IMR-90 (cell line): ENCODE measurements at regions not wholly inside any gene's neighbourhood (a gene's known extent, or its start where the extent isn't known, plus 50 kb on each side); places are given as distances from the start of the nearest gene placed in this dataset.

ENCODE experiments used
- ATAC-seq: fragments of 200-7000 bp; cut with Tn5 transposase; 2 replicates; pipeline ENCODE4 v1.9.1; 2020; ENCODE audit warnings: low read depth, mild to moderate bottlenecking, moderate library complexity
- BruUV-seq: library from RNA; stranded (reverse); fragments of 400-500 nt; replicated peaks from 2 replicates; lab custom pipeline; 2021; lab: Mats Ljungman, UMichigan
- CTCF ChIA-PET: fragments of 300-600 bp; formaldehyde crosslinking; extraction: SDS; loops from one replicate; lab custom pipeline; 2021; ENCODE audit warnings: antibody characterized with exemption; lab: Yijun Ruan, JAX
- POLR2A ChIA-PET: fragments of 300-600 bp; sonication (Branson Sonifier 250); formaldehyde crosslinking; loops from one replicate; lab custom pipeline; 2022; ENCODE audit warnings: antibody characterized with exemption; ENCODE audit not compliant: unreplicated experiment; lab: Charles Lee
- DNase-seq: peaks from one replicate; pipeline ENCODE4 v3.0.0; 2013
- H2AFZ ChIP-seq: replicated peaks from 2 replicates; pipeline ENCODE3; 2013; ENCODE audit warnings: low read length, mild to moderate bottlenecking; ENCODE audit not compliant: poor library complexity
- H2AK5ac ChIP-seq: 2 replicates; pipeline ENCODE4 v1.6.1; 2013; ENCODE audit warnings: low read depth, low read length, inconsistent platforms
- H2AK9ac ChIP-seq: replicated peaks from 2 replicates; pipeline ENCODE3; 2013; ENCODE audit warnings: mild to moderate bottlenecking, low read depth, low read length, moderate library complexity; ENCODE audit not compliant: poor library complexity
- H2BK120ac ChIP-seq: 2 replicates; pipeline ENCODE4 v1.6.1; 2013; ENCODE audit warnings: low read depth, low read length, inconsistent platforms
- H2BK15ac ChIP-seq: 3 replicates; pipeline ENCODE4 v1.6.1; 2013; ENCODE audit warnings: low read depth, low read length, inconsistent platforms
- H2BK20ac ChIP-seq: 2 replicates; pipeline ENCODE4 v1.6.1; 2013; ENCODE audit warnings: low read depth, mild to moderate bottlenecking, inconsistent platforms, low read length, moderate library complexity
- H2BK5ac ChIP-seq: 2 replicates; pipeline ENCODE4 v1.6.1; 2013; ENCODE audit warnings: mild to moderate bottlenecking, low read depth, low read length, inconsistent platforms; ENCODE audit not compliant: poor library complexity, severe bottlenecking
- H3K14ac ChIP-seq: replicated peaks from 2 replicates; pipeline ENCODE4 v1.6.1; 2013; ENCODE audit warnings: low read depth, low read length, inconsistent platforms
- H3K18ac ChIP-seq: 2 replicates; pipeline ENCODE4 v1.6.1; 2013; ENCODE audit warnings: low read depth, low read length, control low read depth
- H3K23ac ChIP-seq: 2 replicates; pipeline ENCODE4 v1.6.1; 2013; ENCODE audit warnings: low read depth, low read length, inconsistent platforms
- H3K27ac ChIP-seq: 2 replicates; pipeline ENCODE4 v1.5.1; 2013; ENCODE audit warnings: mild to moderate bottlenecking, control low read depth, low read length; ENCODE audit not compliant: insufficient read depth
- H3K27me3 ChIP-seq: 2 replicates; pipeline ENCODE4 v1.6.1; 2013; ENCODE audit warnings: low read length; ENCODE audit not compliant: control insufficient read depth, insufficient read depth
- H3K36me3 ChIP-seq: 2 replicates; pipeline ENCODE4 v1.6.1; 2013; ENCODE audit warnings: low read length, mixed read lengths; ENCODE audit not compliant: control insufficient read depth, insufficient read depth
- H3K4ac ChIP-seq: 2 replicates; pipeline ENCODE4 v1.6.1; 2013; ENCODE audit warnings: low read depth, low read length, inconsistent platforms
- H3K4me1 ChIP-seq: 2 replicates; pipeline ENCODE4 v1.6.1; 2013; ENCODE audit warnings: low read length, mixed read lengths; ENCODE audit not compliant: control insufficient read depth, insufficient read depth
- H3K4me2 ChIP-seq: 2 replicates; pipeline ENCODE4 v1.6.1; 2013; ENCODE audit warnings: low read depth, mild to moderate bottlenecking, control low read depth, low read length, moderate library complexity
- H3K4me3 ChIP-seq: 2 replicates; pipeline ENCODE4 v1.5.1; 2013; ENCODE audit warnings: low read depth, mild to moderate bottlenecking, control low read depth, low read length, moderate library complexity; ENCODE audit not compliant: insufficient read depth
- H3K56ac ChIP-seq: 2 replicates; pipeline ENCODE4 v1.6.1; 2013; ENCODE audit warnings: low read length, inconsistent platforms; ENCODE audit not compliant: insufficient read depth; ENCODE audit errors: extremely low read depth
- H3K79me1 ChIP-seq, 2 experiments: 2 replicates each; pipeline ENCODE4 v1.6.1; 2013; ENCODE audit warnings: low read length in 2 of 2, inconsistent platforms in 1 of 2, low read depth in 1 of 2
- H3K9ac ChIP-seq: 2 replicates; pipeline ENCODE4 v1.6.1; 2013; ENCODE audit warnings: low read depth, low read length, control low read depth
- H3K9me1 ChIP-seq: 2 replicates; pipeline ENCODE4 v1.6.1; 2013; ENCODE audit warnings: low read length, inconsistent platforms; ENCODE audit not compliant: insufficient read depth
- H3K9me3 ChIP-seq: 2 replicates; pipeline ENCODE4 v1.6.1; 2013; ENCODE audit warnings: low read length; ENCODE audit not compliant: control insufficient read depth, insufficient read depth
- H4K20me1 ChIP-seq: 2 replicates; pipeline ENCODE4 v1.6.1; 2013; ENCODE audit warnings: low read length, inconsistent platforms; ENCODE audit not compliant: insufficient read depth
- H4K5ac ChIP-seq: 2 replicates; pipeline ENCODE4 v1.6.1; 2013; ENCODE audit warnings: mild to moderate bottlenecking, low read depth, low read length, control low read depth
- H4K8ac ChIP-seq, 2 experiments: 2 replicates each; pipeline ENCODE4 v1.6.1; 2013; ENCODE audit warnings: low read depth in 2 of 2, low read length in 2 of 2, control low read depth in 1 of 2, inconsistent platforms in 1 of 2
- H4K91ac ChIP-seq: 2 replicates; pipeline ENCODE4 v1.6.1; 2013; ENCODE audit warnings: low read depth, low read length, inconsistent platforms; ENCODE audit not compliant: insufficient read depth
- CEBPB ChIP-seq: IDR thresholded peaks from 2 replicates; pipeline ENCODE4 v1.6.1; 2012; ENCODE audit warnings: low read depth, low read length, improper control_type of control experiment
- CHD1 ChIP-seq: IDR thresholded peaks from 2 replicates; pipeline ENCODE4 v1.6.1; 2012; ENCODE audit warnings: low read depth, low read length, improper control_type of control experiment
- FOS ChIP-seq: fragments of 150-350 bp; IDR thresholded peaks from 2 replicates; pipeline ENCODE4 v1.6.1; 2016; ENCODE audit warnings: low read depth, low read length
- MXI1 ChIP-seq: IDR thresholded peaks from 2 replicates; pipeline ENCODE4 v1.6.1; 2012; ENCODE audit warnings: low read depth, mild to moderate bottlenecking, low read length, moderate library complexity, borderline replicate concordance
- RCOR1 ChIP-seq: IDR thresholded peaks from 2 replicates; pipeline ENCODE4 v1.6.1; 2012; ENCODE audit warnings: mild to moderate bottlenecking, low read length, improper control_type of control experiment; ENCODE audit not compliant: insufficient replicate concordance
- WGBS, 2 experiments: methylation state at CpG; one replicate each; pipeline versions ENCODE4 v1.1.5 to v1.1.7; 2013; ENCODE audit warnings: missing lambda C conversion rate in 2 of 2; ENCODE audit not compliant: insufficient read length in 1 of 2; ENCODE audit errors: extremely low coverage in 2 of 2; 5-methylcytosine and 5-hydroxymethylcytosine counted together
- dilution Hi-C: fragments of 300-500 bp; cut with HindIII; formaldehyde crosslinking; loops from one replicate; pipeline ENCODE4 v1.14.3; 2018; ENCODE audit warnings: low sequenced_read_pairs; ENCODE audit not compliant: unreplicated experiment
- in situ Hi-C: fragments of 300-500 bp; cut with MboI; formaldehyde crosslinking; loops from 3 replicates; pipeline ENCODE4 v1.14.3; 2019; ENCODE audit warnings: low sequenced_read_pairs, inconsistent platforms, mixed read lengths
- intact Hi-C: fragments of 100-400 bp; cut with micrococcal nuclease; formaldehyde crosslinking; loops from 2 replicates; pipeline ENCODE4 v1.10.0; 2022
- TF ChIP-seq, protein P1 (sequence below): fragments of 150-350 bp; IDR thresholded peaks from 2 replicates; pipeline ENCODE4 v1.6.1; 2016; ENCODE audit warnings: low read depth, mild to moderate bottlenecking, low read length, moderate library complexity, borderline replicate concordance

DNA sequence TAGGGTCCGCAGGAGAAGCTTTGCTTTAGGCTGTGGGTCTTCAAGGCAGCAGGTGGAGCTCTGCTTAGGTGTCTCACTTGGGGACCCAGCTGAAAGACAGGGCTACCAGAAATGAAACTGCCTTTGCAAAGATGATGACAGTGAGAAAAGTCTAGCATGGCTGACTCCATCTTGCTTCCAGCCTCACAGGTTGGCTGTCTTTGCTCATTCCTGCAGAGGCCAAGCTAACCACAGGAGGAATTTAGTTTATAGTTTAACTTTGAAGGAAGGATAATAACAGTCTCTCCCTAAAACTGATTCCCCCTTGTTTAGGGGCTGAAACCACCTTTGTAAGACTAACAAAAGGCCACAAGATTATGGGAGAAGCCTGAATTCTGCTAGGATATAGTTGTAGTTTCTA lies 252.4 kb downstream of the UQCRFS1 start (continued):
- TF ChIP-seq CHD1 = no peak
- TF ChIP-seq FOS = no peak
- no peak for TF ChIP-seq MXI1

DNA sequence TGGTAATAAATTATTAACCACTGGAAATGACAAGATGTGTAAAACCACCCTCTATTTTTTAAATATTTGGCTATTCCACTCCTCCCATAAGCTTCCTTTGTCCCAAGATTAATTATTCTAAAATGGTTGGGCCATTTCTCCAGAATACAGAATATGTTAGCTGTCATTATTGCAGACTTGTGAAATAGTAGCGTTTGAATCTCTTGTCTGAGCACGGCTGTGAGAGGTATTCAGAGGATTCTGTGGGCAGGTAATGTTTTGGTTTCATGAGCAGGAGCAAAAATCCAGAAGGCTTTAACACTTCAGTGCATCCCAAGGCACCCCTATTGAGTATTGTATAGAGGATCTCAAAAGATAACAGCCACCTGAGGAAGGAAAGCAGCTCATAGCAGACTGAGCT lies 256.0 kb downstream of the UQCRFS1 start:
- no peak overlapping the region for H3K4ac ChIP-seq
- ChIA-PET POLR2A (no interaction called here), CTCF (no interaction called here)
- no peak overlapping the region for H2BK120ac ChIP-seq
- H3K18ac ChIP-seq = no peak overlapping the region
- no peaks in the 10 kb centered on the region for H3K79me1 ChIP-seq
- no peak for DNase-seq
- H3K56ac ChIP-seq = no peak overlapping the region
- BruUV-seq = no TSS peak
- no peak overlapping the region for H2AFZ ChIP-seq
- no peak overlapping the region for H4K91ac ChIP-seq
- H2AK5ac ChIP-seq = no peak overlapping the region
- 0 out of 2 replicates have a peak, but pooled peaks cover 3% of the 10 kb centered on the region for H3K9me1 ChIP-seq
- dilution Hi-C loops = no loop called here
- H3K4me3 ChIP-seq = no peak overlapping the region
- H3K9ac ChIP-seq = no peak overlapping the region
- WGBS, 2 experiments = no CpG with 5 or more reads among the region's 2 CpGs
- H3K27me3 ChIP-seq = no peaks in the 10 kb centered on the region
- no peak overlapping the region for H2BK15ac ChIP-seq
- intact Hi-C loops = no loop called here
- no peak overlapping the region for H2AK9ac ChIP-seq
- no peak overlapping the region for H3K23ac ChIP-seq
- H4K20me1 ChIP-seq = no peaks in the 10 kb centered on the region
- H4K5ac ChIP-seq = no peak overlapping the region
- H3K9me3 ChIP-seq = no peaks in the 10 kb centered on the region
- no peak overlapping the region for H2BK5ac ChIP-seq
- no peak overlapping the region for H3K14ac ChIP-seq
- no peak for ATAC-seq
- no peak overlapping the region for H3K27ac ChIP-seq
- no peak overlapping the region for H2BK20ac ChIP-seq
- peaks cover 11% of the 10 kb centered on the region for H3K4me1 ChIP-seq
- no peak overlapping the region for H3K4me2 ChIP-seq
- no peaks in the 10 kb centered on the region for H3K36me3 ChIP-seq
- TF ChIP-seq, protein P1, sequence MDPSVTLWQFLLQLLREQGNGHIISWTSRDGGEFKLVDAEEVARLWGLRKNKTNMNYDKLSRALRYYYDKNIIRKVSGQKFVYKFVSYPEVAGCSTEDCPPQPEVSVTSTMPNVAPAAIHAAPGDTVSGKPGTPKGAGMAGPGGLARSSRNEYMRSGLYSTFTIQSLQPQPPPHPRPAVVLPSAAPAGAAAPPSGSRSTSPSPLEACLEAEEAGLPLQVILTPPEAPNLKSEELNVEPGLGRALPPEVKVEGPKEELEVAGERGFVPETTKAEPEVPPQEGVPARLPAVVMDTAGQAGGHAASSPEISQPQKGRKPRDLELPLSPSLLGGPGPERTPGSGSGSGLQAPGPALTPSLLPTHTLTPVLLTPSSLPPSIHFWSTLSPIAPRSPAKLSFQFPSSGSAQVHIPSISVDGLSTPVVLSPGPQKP = no peak
- TF ChIP-seq CEBPB (no peak), RCOR1 (no peak)
- in situ Hi-C loops = no loop called here
- no peak overlapping the region for H4K8ac ChIP-seq
